A549 (cell line): ENCODE measurements at regions not wholly inside any gene's neighbourhood (a gene's known extent, or its start where the extent isn't known, plus 50 kb on each side); places are given as distances from the start of the nearest gene placed in this dataset.
"Not testable (repeated sequence)": the region's sequence is repeated elsewhere in the genome, so short reads cannot be mapped to it uniquely, and the experiment has no call there.

Experiments used
- ATAC-seq, 2 experiments: fragments of 200-7000 bp in 1 of 2; fragments of >200 bp in 1 of 2; cut with Nextera tagmentation in 1 of 2; cut with Tn5 transposase in 1 of 2; 3 replicates each; pipeline versions ENCODE4 v1.8.0 to v1.9.1; 2018 to 2020; ENCODE audit warnings: mild to moderate bottlenecking in 1 of 2, moderate library complexity in 1 of 2
- CTCF ChIA-PET: fragments of 300-600 bp; sonication (Branson Sonifier 250); formaldehyde crosslinking; extraction: SDS; loops from one replicate; lab custom pipeline; 2021; ENCODE audit warnings: antibody characterized with exemption, inconsistent platforms; lab: Yijun Ruan, JAX
- POLR2A ChIA-PET: fragments of 350-600 bp; formaldehyde crosslinking; extraction: SDS; loops from one replicate; lab custom pipeline; 2021; ENCODE audit warnings: antibody characterized with exemption, inconsistent platforms; lab: Yijun Ruan, JAX
- DNase-seq, 2 experiments: peaks; one replicate each; pipeline versions ENCODE4 v3.0.0 to v3.0.0-alpha.2; 2011 to 2016; ENCODE audit warnings: low read depth in 1 of 2, low spot score in 1 of 2
- FAIRE-seq: peaks from 2 replicates; lab custom pipeline; 2011; peaks lifted over from hg19 to GRCh38; lab: Jason Lieb, UNC
- H3K27ac ChIP-seq, 2 experiments: fragments of >200 bp; sonication (Bioruptor Twin); formaldehyde crosslinking; 3 replicates each; pipeline ENCODE4 v1.5.1; 2016 to 2017
- H3K4me1 ChIP-seq: fragments of >200 bp; sonication (Bioruptor Twin); formaldehyde crosslinking; 3 replicates; pipeline ENCODE4 v1.6.1; 2016
- H3K4me2 ChIP-seq: fragments of >200 bp; sonication (Bioruptor Twin); formaldehyde crosslinking; 3 replicates; pipeline ENCODE4 v1.6.1; 2016
- H3K4me3 ChIP-seq: fragments of >200 bp; sonication (Bioruptor Twin); formaldehyde crosslinking; 3 replicates; pipeline ENCODE4 v1.5.1; 2016
- H3K9me3 ChIP-seq: fragments of >200 bp; sonication (Bioruptor Twin); formaldehyde crosslinking; 3 replicates; pipeline ENCODE4 v1.6.1; 2016
- MAFK ChIP-seq: fragments of 450-650 bp; IDR thresholded peaks from 2 replicates; pipeline ENCODE4 v1.6.1; 2014; ENCODE audit not compliant: partially characterized antibody
- PHF8 ChIP-seq: fragments of 200-600 bp; sonication (generic); IDR thresholded peaks from 2 replicates; pipeline ENCODE4 v1.6.1; 2016; ENCODE audit warnings: low read depth, mild to moderate bottlenecking, antibody characterized with exemption, moderate library complexity, borderline replicate concordance
- WGBS: methylation state at CpG from one replicate; pipeline ENCODE4 v1.1.6; 2017; ENCODE audit errors: missing lambda C conversion rate; 5-methylcytosine and 5-hydroxymethylcytosine counted together

DNA sequence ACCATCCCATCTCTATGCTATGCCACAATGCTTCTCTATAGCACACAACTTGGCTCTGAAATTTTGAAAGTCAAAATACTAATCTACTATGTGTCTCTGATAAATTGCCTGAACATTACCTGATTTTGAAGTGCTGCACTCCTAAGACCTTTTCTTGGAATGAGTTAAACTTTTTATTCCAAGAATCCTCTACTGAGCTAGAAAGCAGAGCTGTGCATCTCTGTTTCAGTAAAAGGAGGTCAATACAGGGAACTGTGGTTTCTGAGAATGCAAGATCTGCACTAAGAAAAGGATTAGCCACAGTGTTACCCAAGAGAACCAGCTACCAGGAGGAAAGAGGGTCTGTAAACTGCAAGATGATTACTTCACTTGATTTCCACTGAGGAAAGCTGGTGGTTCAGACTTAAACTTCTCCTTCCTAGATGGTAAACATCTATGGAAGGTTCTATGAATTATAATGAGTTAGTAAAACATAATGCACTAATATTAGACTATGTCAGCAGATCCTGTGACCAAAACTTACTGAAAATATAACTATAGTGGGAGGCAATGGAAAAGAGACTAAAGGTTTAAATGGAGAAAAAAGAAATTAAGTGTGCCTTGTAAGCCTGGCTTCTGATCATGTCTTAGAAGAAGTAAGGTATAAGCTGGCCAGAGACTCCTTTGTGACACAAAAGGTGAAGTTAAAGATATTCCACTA lies 588.0 kb upstream of the DEFB115 start:
- FAIRE-seq, CTCF ChIA-PET, POLR2A ChIA-PET, H3K4me2 ChIP-seq, H3K9me3 ChIP-seq, ATAC-seq, DNase-seq, H3K4me3 ChIP-seq, H3K27ac ChIP-seq, H3K4me1 ChIP-seq: not testable (repeated sequence)
- peak; percentile 25 for TF ChIP-seq MAFK

DNA sequence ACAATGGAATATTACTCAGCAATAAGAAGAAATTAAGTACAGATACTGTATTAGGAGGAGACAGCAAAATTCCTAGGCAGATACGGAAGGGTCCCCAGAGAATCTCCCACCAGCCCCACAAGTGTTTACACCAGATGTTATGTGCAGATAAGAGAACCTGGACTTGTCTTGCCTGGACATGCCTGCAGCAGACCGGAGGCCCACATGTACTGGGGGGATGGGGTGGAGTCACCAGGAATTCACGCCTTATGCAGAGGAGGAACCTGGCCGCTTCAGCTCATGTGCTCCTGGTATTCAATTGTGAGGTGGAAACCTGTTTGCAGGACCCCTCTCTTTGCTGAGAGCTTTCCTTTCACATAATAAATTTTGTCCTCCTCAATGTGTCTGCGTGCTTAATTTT lies 586.3 kb upstream of the DEFB115 start:
- H3K4me3 ChIP-seq, H3K27ac ChIP-seq, H3K4me2 ChIP-seq, CTCF ChIA-PET, POLR2A ChIA-PET, ATAC-seq, H3K9me3 ChIP-seq, FAIRE-seq, H3K4me1 ChIP-seq, DNase-seq: not testable (repeated sequence)
- WGBS, result 64% methylated on average over 5 of the region's 5 CpGs

DNA sequence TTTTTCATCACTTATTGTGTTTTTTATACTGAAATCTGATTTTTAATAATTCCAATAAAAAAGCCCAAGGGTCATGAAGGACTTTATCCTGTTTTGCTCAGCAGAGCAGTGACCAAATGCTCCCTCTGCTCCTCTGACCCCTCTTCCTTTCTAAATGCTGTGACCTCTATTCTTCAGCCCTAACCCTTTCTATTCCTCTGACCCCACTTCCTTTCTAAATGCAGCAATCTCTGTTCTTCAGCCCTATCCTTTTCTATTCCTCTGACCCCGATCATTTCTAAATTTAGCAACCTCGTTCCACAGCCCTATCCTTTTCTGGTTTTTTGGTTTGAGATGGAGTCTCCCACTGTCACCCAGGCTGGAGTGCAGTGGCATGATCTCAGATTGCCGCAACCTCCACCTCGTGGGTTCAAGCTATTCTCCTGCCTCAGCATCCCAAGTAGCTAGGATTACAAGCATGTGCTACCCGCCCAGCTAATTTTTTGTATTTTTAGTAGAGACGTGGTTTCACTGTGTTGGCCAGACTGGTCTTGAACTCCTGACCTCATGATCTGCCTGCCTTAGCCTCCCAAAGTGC lies 581.4 kb upstream of the DEFB115 start:
- WGBS, result 36% methylated on average over 6 of the region's 6 CpGs
- H3K4me2 ChIP-seq, H3K4me1 ChIP-seq, ATAC-seq, H3K9me3 ChIP-seq, POLR2A ChIA-PET, FAIRE-seq, H3K27ac ChIP-seq, CTCF ChIA-PET, H3K4me3 ChIP-seq, DNase-seq: not testable (repeated sequence)

DNA sequence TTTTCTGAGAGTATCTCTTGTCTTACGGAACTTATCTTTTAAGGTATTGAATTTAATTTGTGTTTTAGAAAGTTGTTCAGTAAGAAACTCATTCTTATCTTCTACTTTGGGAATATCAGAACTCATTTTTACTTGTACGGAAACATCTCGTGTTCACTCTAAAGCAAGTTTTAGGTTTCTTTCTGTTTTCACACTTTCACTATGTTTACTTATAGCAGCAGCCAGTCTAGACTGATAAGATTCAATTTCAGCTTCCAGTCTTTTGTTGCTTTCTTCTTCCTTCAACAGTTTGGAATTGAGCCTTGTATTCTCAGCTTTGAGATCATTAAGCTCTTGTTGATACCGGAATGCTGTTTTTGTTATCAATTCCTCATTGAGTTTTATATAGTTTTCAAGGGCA lies 575.2 kb upstream of the DEFB115 start:
- H3K9me3 ChIP-seq, CTCF ChIA-PET: not testable (repeated sequence)
- 53% methylated on average over 4 of the region's 4 CpGs for WGBS

DNA sequence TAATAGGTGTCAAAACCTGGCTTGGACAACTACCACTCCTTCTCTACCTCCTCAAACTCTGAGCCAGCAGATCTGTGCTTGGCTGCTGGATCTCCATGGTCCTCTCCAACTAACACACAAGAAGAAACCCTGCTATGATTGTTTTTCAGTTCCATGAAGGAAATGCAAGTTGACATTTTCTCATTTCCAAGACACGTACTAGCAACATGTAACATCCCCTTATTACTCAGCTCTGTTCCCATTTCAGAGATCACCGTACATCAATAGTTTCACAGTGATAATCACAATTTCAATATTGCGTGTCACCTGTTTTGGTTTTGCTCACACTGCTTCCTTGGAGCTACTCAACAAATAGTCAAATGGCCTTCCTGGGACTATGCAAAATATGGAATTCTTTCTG lies 544.6 kb upstream of the DEFB115 start:
- CTCF ChIA-PET, DNase-seq, POLR2A ChIA-PET, ATAC-seq, FAIRE-seq, H3K27ac ChIP-seq, H3K4me1 ChIP-seq, H3K4me3 ChIP-seq, H3K9me3 ChIP-seq, H3K4me2 ChIP-seq: not testable (repeated sequence)
- 72% methylated on average over 3 of the region's 3 CpGs for WGBS

More for the DNA sequence above, 575.2 kb upstream of the DEFB115 start:
- H3K4me1 ChIP-seq, POLR2A ChIA-PET, DNase-seq, H3K4me2 ChIP-seq, H3K4me3 ChIP-seq, H3K27ac ChIP-seq, FAIRE-seq, ATAC-seq: not testable (repeated sequence)

DNA sequence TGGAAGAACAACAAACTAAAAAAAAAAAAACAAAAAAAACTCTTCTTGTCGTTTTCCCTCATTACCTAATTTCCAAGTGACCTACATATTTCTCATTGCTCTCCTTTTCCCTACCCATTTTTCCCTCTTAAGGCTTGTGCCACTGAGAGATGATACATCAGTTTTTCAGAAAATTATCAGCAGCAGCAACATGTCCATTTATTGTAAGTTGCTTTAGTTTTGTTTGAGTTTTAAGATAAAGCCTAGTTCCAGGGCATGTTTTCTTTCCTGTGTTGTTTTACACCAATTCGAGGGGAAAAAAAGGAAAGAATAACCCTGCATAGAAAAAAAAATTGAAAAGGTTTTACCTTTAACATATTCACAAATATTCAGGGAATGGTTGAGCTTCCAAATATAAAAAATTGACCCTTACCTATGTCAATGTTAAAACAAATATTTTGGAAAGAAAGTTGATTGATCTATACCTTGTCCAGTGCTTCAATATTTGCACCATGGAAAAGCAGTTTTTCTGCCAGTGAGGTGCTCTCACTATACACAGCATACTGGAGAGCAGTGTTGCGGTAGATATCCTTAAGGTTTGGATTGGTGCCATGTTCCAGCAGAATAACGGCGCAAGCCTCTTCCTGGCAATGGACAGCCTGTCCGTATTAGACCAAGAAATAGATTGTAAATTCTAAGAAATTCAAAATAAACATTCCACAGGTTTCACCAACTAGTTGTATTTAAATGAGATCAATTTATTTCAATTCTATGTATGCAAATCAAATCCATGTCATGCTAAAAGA lies 537.9 kb upstream of the DEFB115 start:
- DNase-seq, H3K4me3 ChIP-seq, H3K9me3 ChIP-seq, POLR2A ChIA-PET, CTCF ChIA-PET, H3K27ac ChIP-seq, H3K4me2 ChIP-seq, H3K4me1 ChIP-seq, ATAC-seq, FAIRE-seq: not testable (repeated sequence)
- 62% methylated on average over 6 of the region's 6 CpGs for WGBS

DNA sequence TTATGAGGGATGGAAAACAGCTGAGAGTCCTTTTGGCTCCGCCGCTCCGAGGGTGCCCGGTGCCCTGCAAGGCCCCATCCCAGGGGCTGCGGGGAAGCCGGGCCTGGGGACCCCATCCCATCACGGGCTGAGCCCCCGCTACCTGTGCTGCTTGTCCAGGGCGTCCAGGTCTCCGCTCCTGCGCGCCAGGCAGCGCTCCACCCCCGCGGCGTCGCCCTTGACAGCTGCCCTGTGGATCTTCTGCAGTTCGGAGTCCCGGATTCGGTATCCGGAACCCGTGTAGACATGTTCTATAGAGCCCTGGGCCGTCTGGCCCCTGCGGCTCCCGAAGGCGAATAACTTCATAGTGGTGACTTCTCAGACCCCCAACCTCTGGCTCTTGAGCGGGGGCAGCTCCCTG lies 534.0 kb upstream of the DEFB115 start:
- CTCF ChIA-PET, DNase-seq: not testable (repeated sequence)
- 0% methylated on average over 3 of the region's 27 CpGs for WGBS

More for the DNA sequence above, 534.0 kb upstream of the DEFB115 start:
- FAIRE-seq, POLR2A ChIA-PET, H3K4me1 ChIP-seq, H3K9me3 ChIP-seq, ATAC-seq: not testable (repeated sequence)
- H3K4me3 ChIP-seq, result peak overlapping the region; percentile 70
- peak overlapping the region; percentile 77 for H3K4me2 ChIP-seq
- H3K27ac ChIP-seq, result peak overlapping the region; percentile 68 to 89
- TF ChIP-seq PHF8, result peak; percentile 24; the same call in 1 of the 2 replicates
